Natural killer cell (primary cell): ENCODE measurements at regions not wholly inside any gene's neighbourhood (a gene's known extent, or its start where the extent isn't known, plus 50 kb on each side); places are given as distances from the start of the nearest gene placed in this dataset.
A peak's percentile ranks its signal among the peaks of the same experiment; 100 is the strongest.

ENCODE experiments used
- ATAC-seq, 3 donors: fragments of 150-1000 bp in 2 of 3; fragments of 200-7000 bp in 1 of 3; cut with Tn5 transposase; 1 replicate in 1 of 3; 2 replicates in 2 of 3; pipeline ENCODE4 v1.10.0; 2021; ENCODE audit warnings: mild to moderate bottlenecking in 2 of 3, moderate library complexity in 2 of 3
- DNase-seq, 2 donors: peaks; one replicate each; pipeline versions ENCODE4 v3.0.0 to v3.0.0-alpha.2; 2013 to 2021; ENCODE audit warnings: mixed read lengths in 1 of 2
- H3K27ac ChIP-seq: one replicate; pipeline ENCODE4 v1.5.1; 2013; ENCODE audit warnings: mild to moderate bottlenecking, low read length
- H3K27me3 ChIP-seq: one replicate; pipeline ENCODE4 v1.6.1; 2013; ENCODE audit warnings: low read length; ENCODE audit not compliant: control insufficient read depth, insufficient read depth
- H3K36me3 ChIP-seq: one replicate; pipeline ENCODE4 v1.6.1; 2013; ENCODE audit warnings: low read length; ENCODE audit not compliant: control insufficient read depth, insufficient read depth
- H3K4me1 ChIP-seq: one replicate; pipeline ENCODE4 v1.6.1; 2013; ENCODE audit warnings: low read length; ENCODE audit not compliant: control insufficient read depth, insufficient read depth
- H3K4me3 ChIP-seq: one replicate; pipeline ENCODE4 v1.5.1; 2013; ENCODE audit warnings: low read length
- H3K9me3 ChIP-seq: one replicate; pipeline ENCODE4 v1.6.1; 2013; ENCODE audit warnings: low read length; ENCODE audit not compliant: control insufficient read depth, insufficient read depth
- H3K27ac Mint-ChIP-seq, 2 donors: one replicate each; pipeline ENCODE4 v1.8.0; 2022; ENCODE audit warnings: mild to moderate bottlenecking in 2 of 2, mixed read lengths in 2 of 2, moderate library complexity in 1 of 2
- H3K27me3 Mint-ChIP-seq, 2 donors: one replicate each; pipeline ENCODE4 v1.8.0; 2022; ENCODE audit warnings: low read depth in 2 of 2, mixed read lengths in 2 of 2
- H3K36me3 Mint-ChIP-seq: one replicate; pipeline ENCODE4 v1.8.0; 2022; ENCODE audit warnings: mixed read lengths
- H3K4me1 Mint-ChIP-seq, 2 donors: one replicate each; pipeline ENCODE4 v1.8.0; 2022; ENCODE audit warnings: mixed read lengths in 2 of 2
- H3K4me3 Mint-ChIP-seq: one replicate; pipeline ENCODE4 v1.8.0; 2022; ENCODE audit warnings: mild to moderate bottlenecking, moderate library complexity, mixed read lengths
- H3K9me3 Mint-ChIP-seq, 2 donors: one replicate each; pipeline ENCODE4 v1.8.0; 2022; ENCODE audit warnings: mixed read lengths in 2 of 2
- CTCF ChIP-seq: fragments of 200-600 bp; IDR thresholded peaks from one replicate; pipeline ENCODE4 v1.8.0; 2022; ENCODE audit warnings: antibody characterized with exemption
- WGBS: methylation state at CpG from one replicate; pipeline ENCODE4 v1.1.7; 2013; ENCODE audit warnings: missing lambda C conversion rate; ENCODE audit not compliant: insufficient coverage; 5-methylcytosine and 5-hydroxymethylcytosine counted together
- intact Hi-C: fragments of 100-400 bp; cut with micrococcal nuclease; formaldehyde crosslinking; loops from one replicate; pipeline ENCODE4 v1.14.2; 2022

- H3K36me3 ChIP-seq, result no peaks in the 10 kb centered on the region
- no peaks in the 10 kb centered on the region for H3K27me3 ChIP-seq
- no peaks in the 10 kb centered on the region for H3K9me3 ChIP-seq
- H3K27me3 Mint-ChIP-seq, result no peaks in the 10 kb centered on the region
- ATAC-seq (no peak), DNase-seq (no peak)
- peak overlapping the region; percentile 73 for H3K27ac ChIP-seq
- no peaks in the 10 kb centered on the region for H3K36me3 Mint-ChIP-seq
- no peaks in the 10 kb centered on the region for H3K4me1 Mint-ChIP-seq
- H3K27ac Mint-ChIP-seq, result no peak overlapping the region
- TF ChIP-seq CTCF, result no peak
- intact Hi-C loops, result no loop called here
- no peak overlapping the region for H3K4me3 ChIP-seq
- peaks cover 0 to 2% of the 10 kb centered on the region in 2 donors for H3K9me3 Mint-ChIP-seq
- 31% methylated on average over 3 of the region's 5 CpGs for WGBS
- peaks cover 3% of the 10 kb centered on the region for H3K4me1 ChIP-seq
- no peak overlapping the region for H3K4me3 Mint-ChIP-seq
These were observed 67.7 kb upstream of the GCM1 start for GRCh38 chr6:53216301-53216700.

- no peaks in the 10 kb centered on the region for H3K9me3 ChIP-seq
- DNase-seq, result no peak
- H3K36me3 ChIP-seq, result no peaks in the 10 kb centered on the region
- Mint-ChIP-seq H3K9me3 (peaks cover 0 to 2% of the 10 kb centered on the region in 2 donors), H3K27me3 (no peaks in the 10 kb centered on the region), H3K27ac (no peak overlapping the region), H3K4me1 (no peaks in the 10 kb centered on the region), H3K36me3 (no peaks in the 10 kb centered on the region), H3K4me3 (no peak overlapping the region)
- ATAC-seq, result no peak
- H3K27me3 ChIP-seq, result no peaks in the 10 kb centered on the region
- H3K27ac ChIP-seq, result no peak overlapping the region
- peaks cover 3% of the 10 kb centered on the region for H3K4me1 ChIP-seq
- no CpG with 5 or more reads among the region's 1 CpG for WGBS
- no peak for TF ChIP-seq CTCF
- intact Hi-C loops, result no loop called here
- no peak overlapping the region for H3K4me3 ChIP-seq
These were observed 65.5 kb upstream of the GCM1 start for GRCh38 chr6:53214172-53214571.

- DNase-seq, result no peak
- Histone ChIP-seq H3K4me3 (no peak overlapping the region), H3K36me3 (no peaks in the 10 kb centered on the region), H3K27me3 (no peaks in the 10 kb centered on the region), H3K27ac (no peak overlapping the region), H3K4me1 (no peaks in the 10 kb centered on the region), H3K9me3 (no peaks in the 10 kb centered on the region)
- 91% methylated on average over 4 of the region's 4 CpGs for WGBS
- intact Hi-C loops, result no loop called here
- Mint-ChIP-seq H3K4me3 (no peak overlapping the region), H3K9me3 (peaks cover 0 to 2% of the 10 kb centered on the region in 2 donors), H3K27me3 (no peaks in the 10 kb centered on the region), H3K4me1 (no peaks in the 10 kb centered on the region), H3K36me3 (no peaks in the 10 kb centered on the region), H3K27ac (no peak overlapping the region)
- TF ChIP-seq CTCF, result no peak
- no peak for ATAC-seq
These were observed 62.2 kb upstream of the GCM1 start for GRCh38 chr6:53210811-53211210.

- H3K9me3 Mint-ChIP-seq, result peaks cover 0 to 2% of the 10 kb centered on the region in 2 donors
- H3K27me3 Mint-ChIP-seq, result no peaks in the 10 kb centered on the region
- no peaks in the 10 kb centered on the region for H3K36me3 Mint-ChIP-seq
- no peak for DNase-seq
- Histone ChIP-seq H3K4me1 (no peaks in the 10 kb centered on the region), H3K9me3 (no peaks in the 10 kb centered on the region), H3K4me3 (no peak overlapping the region), H3K36me3 (no peaks in the 10 kb centered on the region), H3K27ac (no peak overlapping the region), H3K27me3 (no peaks in the 10 kb centered on the region)
- no peak for TF ChIP-seq CTCF
- intact Hi-C loops, result no loop called here
- H3K4me1 Mint-ChIP-seq, result no peaks in the 10 kb centered on the region
- no peak overlapping the region for H3K4me3 Mint-ChIP-seq
- ATAC-seq, result no peak
- no peak overlapping the region for H3K27ac Mint-ChIP-seq
These were observed 61.0 kb upstream of the GCM1 start for GRCh38 chr6:53209681-53210080.
